HCT116 (cell line): ENCODE measurements at regions not wholly inside any gene's neighbourhood (a gene's known extent, or its start where the extent isn't known, plus 50 kb on each side); places are given as distances from the start of the nearest gene placed in this dataset.

Experiments used
- ATAC-seq: fragments of 200-7000 bp; cut with Tn5 transposase; 2 replicates; pipeline ENCODE4 v1.9.1; 2020; ENCODE audit warnings: mild to moderate bottlenecking, moderate library complexity
- BruUV-seq: library from RNA; stranded (reverse); fragments of 400-500 nt; replicated peaks from 2 replicates; lab custom pipeline; 2021; lab: Mats Ljungman, UMichigan
- CTCF ChIA-PET: fragments of 300-600 bp; sonication (Branson Sonifier 250); formaldehyde crosslinking; loops from one replicate; lab custom pipeline; 2021; ENCODE audit warnings: antibody characterized with exemption; lab: Charles Lee
- POLR2A ChIA-PET: fragments of 300-600, 350-600 bp; sonication (Branson Sonifier 250); formaldehyde crosslinking; loops from one replicate; lab custom pipeline; 2021; ENCODE audit warnings: antibody characterized with exemption; lab: Charles Lee
- RAD21 ChIA-PET, 2 experiments: fragments of 300-600 bp; sonication (Branson Sonifier 250); formaldehyde crosslinking; loops; one replicate each; lab custom pipeline; 2023; ENCODE audit warnings: low total read pairs in 2 of 2; ENCODE audit not compliant: uncharacterized antibody in 2 of 2, unreplicated experiment in 2 of 2, low non-redundant PET in 1 of 2; lab: Charles Lee
- DNase-seq: peaks from one replicate; pipeline ENCODE4 v3.0.0-alpha.2; 2010; ENCODE audit warnings: low read depth, low spot score
- H2AFZ ChIP-seq: fragments of 200-600 bp; shearing (Covaris generic), sonication (generic); 2 replicates; pipeline ENCODE4 v1.6.1; 2017; ENCODE audit warnings: low read depth, mixed run types, mixed read lengths, antibody characterized with exemption, low read length; ENCODE audit not compliant: poor library complexity, severe bottlenecking
- H3K27ac ChIP-seq: 2 replicates; pipeline ENCODE4 v1.5.1; 2012; ENCODE audit warnings: low read depth, low read length
- H3K27me3 ChIP-seq: fragments of 200-600 bp; sonication (generic); 2 replicates; pipeline ENCODE4 v1.6.1; 2016; ENCODE audit warnings: mixed run types, low read length, mixed read lengths; ENCODE audit not compliant: insufficient read depth
- H3K36me3 ChIP-seq, 2 experiments: fragments of 200-500 bp in 1 of 2; fragments of 200-600 bp in 1 of 2; sonication (Bioruptor generic) in 1 of 2; sonication (generic) in 1 of 2; 2 replicates each; pipeline versions ENCODE4 v1.5.1 to v1.6.1; 2014 to 2016; ENCODE audit warnings: low read length in 2 of 2, inconsistent platforms in 1 of 2, mixed read lengths in 1 of 2, mixed run types in 1 of 2; ENCODE audit not compliant: insufficient read depth in 2 of 2, control insufficient read depth in 1 of 2
- H3K4me1 ChIP-seq, 2 experiments: fragments of 200-600 bp in 1 of 2; sonication (generic) in 1 of 2; 2 replicates each; pipeline versions ENCODE4 v1.5.1 to v1.6.1; 2012 to 2017; ENCODE audit warnings: low read length in 2 of 2, inconsistent platforms in 1 of 2, mild to moderate bottlenecking in 1 of 2, mixed read lengths in 1 of 2, mixed run types in 1 of 2, moderate library complexity in 1 of 2; ENCODE audit not compliant: insufficient read depth in 2 of 2, control insufficient read depth in 1 of 2
- H3K4me2 ChIP-seq: fragments of 200-600 bp; sonication (generic); 2 replicates; pipeline ENCODE4 v1.6.1; 2017; ENCODE audit warnings: mixed run types, low read length, mixed read lengths
- H3K4me3 ChIP-seq, 2 experiments: fragments of 200-600 bp in 1 of 2; sonication (generic) in 1 of 2; replicated peaks in 1 of 2; 2 replicates each; pipeline ENCODE4 v1.5.1; 2011 to 2016; ENCODE audit warnings: low read length in 2 of 2, control low read depth in 1 of 2, low read depth in 1 of 2, mild to moderate bottlenecking in 1 of 2, mixed read lengths in 1 of 2, mixed run types in 1 of 2
- H3K79me2 ChIP-seq: fragments of 200-600 bp; sonication (generic); 2 replicates; pipeline ENCODE4 v1.6.1; 2017; ENCODE audit warnings: mild to moderate bottlenecking, mixed run types, low read length, moderate library complexity, mixed read lengths; ENCODE audit not compliant: insufficient read depth
- H3K9ac ChIP-seq: fragments of 200-600 bp; sonication (generic); 2 replicates; pipeline ENCODE4 v1.6.1; 2016; ENCODE audit warnings: low read length, mixed read lengths
- H3K9me2 ChIP-seq: fragments of 200-600 bp; sonication (generic), shearing (Covaris generic); 2 replicates; pipeline ENCODE4 v1.6.1; 2017; ENCODE audit warnings: mixed run types, mild to moderate bottlenecking, moderate library complexity; ENCODE audit not compliant: insufficient read depth
- H3K9me3 ChIP-seq, 2 experiments: fragments of 200-500 bp in 1 of 2; fragments of 200-600 bp in 1 of 2; sonication (Bioruptor generic) in 1 of 2; sonication (generic) in 1 of 2; 2 replicates each; pipeline ENCODE4 v1.6.1; 2014 to 2017; ENCODE audit warnings: low read length in 2 of 2, mixed read lengths in 2 of 2, inconsistent platforms in 1 of 2, low read depth in 1 of 2, mild to moderate bottlenecking in 1 of 2, mixed run types in 1 of 2, moderate library complexity in 1 of 2; ENCODE audit not compliant: control insufficient read depth in 1 of 2, insufficient read depth in 1 of 2
- H4K20me1 ChIP-seq: fragments of 200-600 bp; sonication (generic), shearing (Covaris generic); 2 replicates; pipeline ENCODE4 v1.6.1; 2017; ENCODE audit warnings: mixed run types, mild to moderate bottlenecking, moderate library complexity; ENCODE audit not compliant: insufficient read depth
- ATF3 ChIP-seq: IDR thresholded peaks from 2 replicates; pipeline ENCODE4 v1.6.1; 2012
- CBX3 ChIP-seq: IDR thresholded peaks from 2 replicates; pipeline ENCODE4 v1.6.1; 2012; ENCODE audit warnings: low read depth
- CEBPB ChIP-seq: IDR thresholded peaks from 2 replicates; pipeline ENCODE4 v1.6.1; 2012; ENCODE audit warnings: low read depth
- ELF1 ChIP-seq: IDR thresholded peaks from 2 replicates; pipeline ENCODE4 v1.6.1; 2012; ENCODE audit warnings: low read depth, borderline replicate concordance
- FOSL1 ChIP-seq: IDR thresholded peaks from 2 replicates; pipeline ENCODE4 v1.6.1; 2012; ENCODE audit warnings: low read depth
- JUND ChIP-seq: IDR thresholded peaks from 2 replicates; pipeline ENCODE4 v1.6.1; 2012
- MAX ChIP-seq: IDR thresholded peaks from 2 replicates; pipeline ENCODE4 v1.6.1; 2012
- POLR2A ChIP-seq: IDR thresholded peaks from 2 replicates; pipeline ENCODE4 v1.7.0; 2011; ENCODE audit warnings: borderline replicate concordance; ENCODE audit not compliant: insufficient read depth, insufficient read length; ENCODE audit errors: extremely low read depth
- POLR2AphosphoS5 ChIP-seq: IDR thresholded peaks from 2 replicates; pipeline ENCODE4 v1.6.1; 2011; ENCODE audit warnings: mild to moderate bottlenecking, low read depth, low read length, moderate library complexity
- RAD21 ChIP-seq: IDR thresholded peaks from 2 replicates; pipeline ENCODE4 v1.6.1; 2012; ENCODE audit warnings: low read depth, mild to moderate bottlenecking
- REST ChIP-seq: IDR thresholded peaks from 2 replicates; pipeline ENCODE4 v1.6.1; 2012; ENCODE audit warnings: low read depth
- TCF7L2 ChIP-seq: IDR thresholded peaks from 2 replicates; pipeline ENCODE4 v1.7.0; 2011; ENCODE audit warnings: borderline replicate concordance, inconsistent platforms; ENCODE audit not compliant: insufficient read depth, insufficient read length; ENCODE audit errors: extremely low read depth
- ZBTB33 ChIP-seq: IDR thresholded peaks from 2 replicates; pipeline ENCODE4 v1.6.1; 2011; ENCODE audit warnings: mild to moderate bottlenecking, low read length, moderate library complexity; ENCODE audit not compliant: insufficient replicate concordance; ENCODE audit errors: extremely low read depth
- ZNF274 ChIP-seq: fragments of 200-500 bp; sonication (Bioruptor generic); IDR thresholded peaks from 2 replicates; pipeline ENCODE4 v1.6.1; 2014; ENCODE audit warnings: mild to moderate bottlenecking, low read depth, low read length, inconsistent platforms
- intact Hi-C: fragments of 100-400 bp; cut with micrococcal nuclease; formaldehyde crosslinking; loops from 2 replicates; pipeline ENCODE4 v1.10.0; 2022

- H3K27me3 ChIP-seq = no peaks in the 10 kb centered on the region
- ATAC-seq (no peak), DNase-seq (no peak)
- H3K9ac ChIP-seq = no peak overlapping the region
- intact Hi-C loops = no loop called here
- ChIA-PET POLR2A (no interaction called here), CTCF (no interaction called here), RAD21 (no interaction called here)
- TF ChIP-seq ZBTB33 (no peak), FOSL1 (no peak), ELF1 (no peak), MAX (no peak), ATF3 (no peak), REST (no peak), JUND (no peak), POLR2A (no peak), CEBPB (no peak), ZNF274 (no peak), POLR2AphosphoS5 (no peak), RAD21 (no peak), TCF7L2 (no peak), CBX3 (no peak)
- H3K36me3 ChIP-seq = no peaks in the 10 kb centered on the region
- H3K27ac ChIP-seq = no peak overlapping the region
- no TSS peak for BruUV-seq
- no peaks in the 10 kb centered on the region for H3K9me2 ChIP-seq
- H3K79me2 ChIP-seq = no peaks in the 10 kb centered on the region
- no peak overlapping the region for H2AFZ ChIP-seq
- H4K20me1 ChIP-seq = no peaks in the 10 kb centered on the region
- no peaks in the 10 kb centered on the region for H3K4me1 ChIP-seq
- H3K4me3 ChIP-seq = no peak overlapping the region
- peaks cover 0 to 9% of the 10 kb centered on the region in 2 experiments; a peak in 2 of 4 replicates for H3K9me3 ChIP-seq
- H3K4me2 ChIP-seq = no peak overlapping the region
Measured at GRCh38 chr2:34153484-34153883, 554.4 kb upstream of the FAM98A start.
